ENCODE measurements at regions not wholly inside any gene's neighbourhood (a gene's known extent, or its start where the extent isn't known, plus 50 kb on each side); places are given as distances from the start of the nearest gene placed in this dataset.

DNA sequence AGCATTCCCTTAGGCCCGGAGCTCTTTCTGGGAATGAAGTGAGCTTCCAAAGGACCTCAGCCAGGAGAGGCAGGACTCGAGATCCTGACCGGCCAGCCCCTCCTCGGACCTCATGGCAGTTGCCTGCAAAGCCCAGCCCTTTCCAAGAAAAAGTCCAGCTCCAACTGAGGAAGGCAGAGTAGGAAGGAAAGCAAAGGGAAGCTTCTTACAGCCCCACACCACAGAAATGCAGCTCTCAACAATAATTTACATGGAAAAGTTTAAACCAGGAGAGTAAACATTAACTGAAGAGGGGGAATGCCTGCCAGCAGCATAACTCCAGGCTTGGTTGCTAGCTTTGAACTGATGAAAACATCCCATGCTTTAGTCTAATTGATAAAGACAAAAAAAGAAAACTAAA is 153.9 kb upstream of the PFKP start:
- Histone ChIP-seq H2BK5ac (ENCODE audit: low read depth, low read length, poor library complexity, severe bottlenecking) (no peak overlapping the region), H3K9me1 (ENCODE audit: insufficient read depth, low read length) (no peaks in the 10 kb centered on the region), H3K23ac (ENCODE audit: low read depth, low read length) (no peak overlapping the region), H3K79me1 (ENCODE audit: low read depth in 1 of 2, low read length in 2 of 2) (no peaks in the 10 kb centered on the region), H2AFZ (replicated peaks; ENCODE audit: low read length, poor library complexity) (no peak overlapping the region), H3K36me3 (ENCODE audit: control insufficient read depth, insufficient read depth, low read length) (no peaks in the 10 kb centered on the region), H3K4ac (ENCODE audit: low read depth, low read length) (no peak overlapping the region), H2AK9ac (replicated peaks; ENCODE audit: low read depth, low read length, poor library complexity) (no peak overlapping the region), H2BK15ac (ENCODE audit: low read depth, low read length) (no peak overlapping the region), H4K5ac (ENCODE audit: low read depth, low read length) (no peak overlapping the region), H3K27me3 (ENCODE audit: control insufficient read depth, insufficient read depth, low read length) (peaks cover 5% of the 10 kb centered on the region; the same call in 1 of the 2 replicates), H4K8ac (ENCODE audit: low read depth in 2 of 2, low read length in 2 of 2) (no peak overlapping the region), H3K9me3 (ENCODE audit: control insufficient read depth, insufficient read depth, low read length) (no peaks in the 10 kb centered on the region), H3K27ac (ENCODE audit: insufficient read depth, low read length) (no peak overlapping the region), H3K56ac (ENCODE audit: extremely low read depth, insufficient read depth, low read length) (no peak overlapping the region), H2BK20ac (ENCODE audit: low read depth, low read length) (no peak overlapping the region), H3K18ac (ENCODE audit: low read depth, low read length) (no peak overlapping the region), H3K4me1 (ENCODE audit: control insufficient read depth, insufficient read depth, low read length) (no peaks in the 10 kb centered on the region), H4K20me1 (ENCODE audit: insufficient read depth, low read length) (no peaks in the 10 kb centered on the region), H3K4me3 (ENCODE audit: insufficient read depth, low read depth, low read length) (no peak overlapping the region), H2AK5ac (ENCODE audit: low read depth, low read length) (no peak overlapping the region), H3K9ac (ENCODE audit: low read depth, low read length) (no peak overlapping the region), H3K14ac (replicated peaks; ENCODE audit: low read depth, low read length) (no peak overlapping the region), H3K4me2 (ENCODE audit: low read depth, low read length) (no peak overlapping the region), H4K91ac (ENCODE audit: insufficient read depth, low read depth, low read length) (no peak overlapping the region), H2BK120ac (ENCODE audit: low read depth, low read length) (no peak overlapping the region)
- in situ Hi-C loops (cut with MboI; ENCODE audit: low sequenced_read_pairs) (no loop called here), intact Hi-C loops (cut with micrococcal nuclease) (no loop called here), dilution Hi-C loops (cut with HindIII; ENCODE audit: low sequenced_read_pairs, unreplicated experiment) (no loop called here)
- no CpG with 5 or more reads among the region's 4 CpGs for WGBS, 2 experiments (ENCODE audit: extremely low coverage in 2 of 2, insufficient read length in 1 of 2)
- TF ChIP-seq MXI1 (IDR thresholded peaks at IDR 0.05; ENCODE audit: borderline replicate concordance, low read depth, low read length) (no peak), SMC3 (IDR thresholded peaks at IDR 0.05; ENCODE audit: low read depth, low read length) (no peak), RFX5 (IDR thresholded peaks at IDR 0.05; ENCODE audit: low read depth, low read length) (no peak), CHD1 (IDR thresholded peaks at IDR 0.05; ENCODE audit: low read depth, low read length) (no peak), RCOR1 (IDR thresholded peaks at IDR 0.05; ENCODE audit: insufficient replicate concordance, low read length) (no peak), POLR2A (IDR thresholded peaks at IDR 0.05; ENCODE audit: low read depth, low read length) (no peak), BHLHE40 (IDR thresholded peaks at IDR 0.05; ENCODE audit: low read depth, low read length) (no peak), FOS (IDR thresholded peaks at IDR 0.05; ENCODE audit: low read depth, low read length) (no peak), MAFK (IDR thresholded peaks at IDR 0.05; ENCODE audit: low read depth, low read length) (no peak), NFE2L2 (IDR thresholded peaks at IDR 0.05; ENCODE audit: low read depth, low read length) (no peak), RAD21 (IDR thresholded peaks at IDR 0.05; ENCODE audit: low read length) (no peak), CEBPB (IDR thresholded peaks at IDR 0.05; ENCODE audit: low read depth, low read length) (no peak), MAZ (IDR thresholded peaks at IDR 0.05; ENCODE audit: borderline replicate concordance, low read depth, low read length) (no peak)
- TF ChIP-seq, protein P1, sequence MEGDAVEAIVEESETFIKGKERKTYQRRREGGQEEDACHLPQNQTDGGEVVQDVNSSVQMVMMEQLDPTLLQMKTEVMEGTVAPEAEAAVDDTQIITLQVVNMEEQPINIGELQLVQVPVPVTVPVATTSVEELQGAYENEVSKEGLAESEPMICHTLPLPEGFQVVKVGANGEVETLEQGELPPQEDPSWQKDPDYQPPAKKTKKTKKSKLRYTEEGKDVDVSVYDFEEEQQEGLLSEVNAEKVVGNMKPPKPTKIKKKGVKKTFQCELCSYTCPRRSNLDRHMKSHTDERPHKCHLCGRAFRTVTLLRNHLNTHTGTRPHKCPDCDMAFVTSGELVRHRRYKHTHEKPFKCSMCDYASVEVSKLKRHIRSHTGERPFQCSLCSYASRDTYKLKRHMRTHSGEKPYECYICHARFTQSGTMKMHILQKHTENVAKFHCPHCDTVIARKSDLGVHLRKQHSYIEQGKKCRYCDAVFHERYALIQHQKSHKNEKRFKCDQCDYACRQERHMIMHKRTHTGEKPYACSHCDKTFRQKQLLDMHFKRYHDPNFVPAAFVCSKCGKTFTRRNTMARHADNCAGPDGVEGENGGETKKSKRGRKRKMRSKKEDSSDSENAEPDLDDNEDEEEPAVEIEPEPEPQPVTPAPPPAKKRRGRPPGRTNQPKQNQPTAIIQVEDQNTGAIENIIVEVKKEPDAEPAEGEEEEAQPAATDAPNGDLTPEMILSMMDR (conservative IDR thresholded peaks at IDR 0.05; ENCODE audit: low read depth, low read length): no peak
- TF ChIP-seq, protein P2, sequence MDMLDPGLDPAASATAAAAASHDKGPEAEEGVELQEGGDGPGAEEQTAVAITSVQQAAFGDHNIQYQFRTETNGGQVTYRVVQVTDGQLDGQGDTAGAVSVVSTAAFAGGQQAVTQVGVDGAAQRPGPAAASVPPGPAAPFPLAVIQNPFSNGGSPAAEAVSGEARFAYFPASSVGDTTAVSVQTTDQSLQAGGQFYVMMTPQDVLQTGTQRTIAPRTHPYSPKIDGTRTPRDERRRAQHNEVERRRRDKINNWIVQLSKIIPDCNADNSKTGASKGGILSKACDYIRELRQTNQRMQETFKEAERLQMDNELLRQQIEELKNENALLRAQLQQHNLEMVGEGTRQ (IDR thresholded peaks at IDR 0.05; ENCODE audit: low read depth, low read length): no peak
- TF ChIP-seq, protein P3, sequence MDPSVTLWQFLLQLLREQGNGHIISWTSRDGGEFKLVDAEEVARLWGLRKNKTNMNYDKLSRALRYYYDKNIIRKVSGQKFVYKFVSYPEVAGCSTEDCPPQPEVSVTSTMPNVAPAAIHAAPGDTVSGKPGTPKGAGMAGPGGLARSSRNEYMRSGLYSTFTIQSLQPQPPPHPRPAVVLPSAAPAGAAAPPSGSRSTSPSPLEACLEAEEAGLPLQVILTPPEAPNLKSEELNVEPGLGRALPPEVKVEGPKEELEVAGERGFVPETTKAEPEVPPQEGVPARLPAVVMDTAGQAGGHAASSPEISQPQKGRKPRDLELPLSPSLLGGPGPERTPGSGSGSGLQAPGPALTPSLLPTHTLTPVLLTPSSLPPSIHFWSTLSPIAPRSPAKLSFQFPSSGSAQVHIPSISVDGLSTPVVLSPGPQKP (IDR thresholded peaks at IDR 0.05; ENCODE audit: borderline replicate concordance, low read depth, low read length): no peak
- DNase-seq (no peak), ATAC-seq (ENCODE audit: low read depth) (no peak)
- CTCF ChIA-PET: no interaction called here
- no TSS peak for BruUV-seq (replicated peaks)
- POLR2A ChIA-PET (ENCODE audit: unreplicated experiment): no interaction called here
